H1 (cell line): ENCODE measurements at regions not wholly inside any gene's neighbourhood (a gene's known extent, or its start where the extent isn't known, plus 50 kb on each side); places are given as distances from the start of the nearest gene placed in this dataset.

Experiments used
- CTCF ChIA-PET: fragments of 300-600 bp; sonication (Branson Sonifier 250); formaldehyde crosslinking; loops from one replicate; lab custom pipeline; 2021; ENCODE audit not compliant: partially characterized antibody; lab: Charles Lee
- POLR2A ChIA-PET: fragments of 300-600 bp; sonication (Branson Sonifier 250); formaldehyde crosslinking; loops from one replicate; lab custom pipeline; 2021; ENCODE audit warnings: inconsistent platforms; ENCODE audit not compliant: partially characterized antibody; lab: Charles Lee
- DNase-seq, 2 experiments: peaks; one replicate each; pipeline versions ENCODE4 v3.0.0 to v3.0.0-alpha.2; 2010 to 2022; ENCODE audit warnings: low spot score in 2 of 2, low read depth in 1 of 2, mixed read lengths in 1 of 2
- FAIRE-seq: peaks from 2 replicates; lab custom pipeline; 2011; peaks lifted over from hg19 to GRCh38; lab: Jason Lieb, UNC
- H2AFZ ChIP-seq: 2 replicates; pipeline ENCODE4 v1.8.1; 2012; ENCODE audit warnings: low read length, inconsistent platforms
- H2AK5ac ChIP-seq: 2 replicates; pipeline ENCODE4 v1.6.1; 2013; ENCODE audit warnings: low read depth, low read length
- H2BK120ac ChIP-seq: replicated peaks from 2 replicates; pipeline ENCODE3; 2013; ENCODE audit warnings: low read depth, low read length, inconsistent platforms
- H2BK12ac ChIP-seq: 2 replicates; pipeline ENCODE4 v1.6.1; 2013; ENCODE audit warnings: low read depth, low read length
- H2BK15ac ChIP-seq: 2 replicates; pipeline ENCODE4 v1.6.1; 2013; ENCODE audit warnings: low read length
- H2BK20ac ChIP-seq: 2 replicates; pipeline ENCODE4 v1.6.1; 2013; ENCODE audit warnings: low read length
- H2BK5ac ChIP-seq: 2 replicates; pipeline ENCODE4 v1.6.1; 2013; ENCODE audit warnings: low read depth, low read length
- H3K14ac ChIP-seq: 2 replicates; pipeline ENCODE4 v1.6.1; 2013; ENCODE audit warnings: inconsistent platforms; ENCODE audit not compliant: insufficient read length
- H3K18ac ChIP-seq: 2 replicates; pipeline ENCODE4 v1.6.1; 2013; ENCODE audit warnings: low read length; ENCODE audit errors: extremely low read depth
- H3K23ac ChIP-seq: 2 replicates; pipeline ENCODE4 v1.6.1; 2013; ENCODE audit warnings: inconsistent platforms; ENCODE audit not compliant: insufficient read length
- H3K23me2 ChIP-seq: 2 replicates; pipeline ENCODE4 v1.6.1; 2013; ENCODE audit warnings: low read depth, low read length
- H3K27ac ChIP-seq: 2 replicates; pipeline ENCODE4 v1.6.1; 2011; ENCODE audit warnings: low read depth, low read length, inconsistent platforms
- H3K27me3 ChIP-seq, 4 experiments: replicated peaks in 1 of 4; 1 replicate in 1 of 4; 2 replicates in 3 of 4; pipeline versions ENCODE4 v1.6.1 to v1.8.1; 2011 to 2013; ENCODE audit warnings: low read length in 3 of 4, mild to moderate bottlenecking in 3 of 4, inconsistent platforms in 2 of 4, mixed read lengths in 2 of 4, moderate library complexity in 1 of 4; ENCODE audit not compliant: control insufficient read depth in 3 of 4, insufficient read depth in 3 of 4; ENCODE audit errors: extremely low read depth in 1 of 4
- H3K36me3 ChIP-seq, 4 experiments: 2 replicates each; pipeline versions ENCODE4 v1.6.1 to v1.8.1; 2011 to 2013; ENCODE audit warnings: mild to moderate bottlenecking in 4 of 4, low read length in 3 of 4, moderate library complexity in 2 of 4, control low read depth in 1 of 4, inconsistent platforms in 1 of 4; ENCODE audit not compliant: insufficient read depth in 4 of 4, control insufficient read depth in 2 of 4
- H3K4ac ChIP-seq: replicated peaks from 2 replicates; pipeline ENCODE3; 2013; ENCODE audit warnings: low read length, low read depth, mixed read lengths, inconsistent platforms; ENCODE audit not compliant: insufficient read length
- H3K4me1 ChIP-seq, 4 experiments: replicated peaks in 1 of 4; 1 replicate in 1 of 4; 2 replicates in 3 of 4; pipeline versions ENCODE4 v1.6.1 to v1.8.1; 2011 to 2013; ENCODE audit warnings: low read length in 3 of 4, inconsistent platforms in 2 of 4, mixed read lengths in 1 of 4; ENCODE audit not compliant: insufficient read depth in 4 of 4, control insufficient read depth in 3 of 4
- H3K4me2 ChIP-seq, 2 experiments: 2 replicates each; pipeline versions ENCODE4 v1.6.1 to v1.8.1; 2011 to 2013; ENCODE audit warnings: low read depth in 2 of 2, low read length in 2 of 2, control low read depth in 1 of 2, inconsistent platforms in 1 of 2, mild to moderate bottlenecking in 1 of 2; ENCODE audit not compliant: insufficient read depth in 1 of 2
- H3K4me3 ChIP-seq, 4 experiments: fragments of 200-600, 300-600 bp in 1 of 4; sonication (generic), shearing (Covaris generic), sonication (Bioruptor Twin) in 1 of 4; 2 replicates each; pipeline versions ENCODE4 v1.5.1 to v1.8.1; 2011 to 2016; ENCODE audit warnings: low read length in 4 of 4, low read depth in 3 of 4, control low read depth in 2 of 4, inconsistent platforms in 2 of 4, mild to moderate bottlenecking in 2 of 4, mixed read lengths in 1 of 4, moderate library complexity in 1 of 4; ENCODE audit not compliant: insufficient read depth in 2 of 4; ENCODE audit errors: extremely low read depth in 1 of 4
- H3K56ac ChIP-seq: replicated peaks from 2 replicates; pipeline ENCODE3; 2013; ENCODE audit warnings: low read depth, mild to moderate bottlenecking, mixed read lengths, low read length, inconsistent platforms; ENCODE audit not compliant: insufficient read length
- H3K79me1 ChIP-seq: 2 replicates; pipeline ENCODE4 v1.6.1; 2013; ENCODE audit warnings: low read depth, low read length, control low read depth
- H3K79me2 ChIP-seq, 2 experiments: 2 replicates each; pipeline versions ENCODE4 v1.6.1 to v1.8.1; 2012 to 2013; ENCODE audit warnings: low read length in 2 of 2, mild to moderate bottlenecking in 2 of 2, inconsistent platforms in 1 of 2; ENCODE audit not compliant: insufficient read depth in 2 of 2, control insufficient read depth in 1 of 2
- H3K9ac ChIP-seq, 4 experiments: replicated peaks in 1 of 4; 1 replicate in 1 of 4; 2 replicates in 3 of 4; pipeline versions ENCODE4 v1.6.1 to v1.8.1; 2011 to 2013; ENCODE audit warnings: low read depth in 3 of 4, low read length in 3 of 4, control low read depth in 2 of 4, mild to moderate bottlenecking in 2 of 4, moderate library complexity in 2 of 4, inconsistent platforms in 1 of 4; ENCODE audit errors: extremely low read depth in 1 of 4
- H3K9me3 ChIP-seq, 2 experiments: 2 replicates each; pipeline versions ENCODE4 v1.6.1 to v1.8.1; 2012 to 2013; ENCODE audit warnings: mild to moderate bottlenecking in 2 of 2, moderate library complexity in 2 of 2, control low read depth in 1 of 2, inconsistent platforms in 1 of 2, low read depth in 1 of 2, low read length in 1 of 2, mixed read lengths in 1 of 2; ENCODE audit not compliant: insufficient read depth in 2 of 2
- H4K20me1 ChIP-seq, 2 experiments: replicated peaks in 1 of 2; 2 replicates each; pipeline versions ENCODE3 to v1.8.1; 2011 to 2013; ENCODE audit warnings: inconsistent platforms in 2 of 2, low read length in 2 of 2, mild to moderate bottlenecking in 1 of 2; ENCODE audit not compliant: insufficient read depth in 2 of 2, control insufficient read depth in 1 of 2
- H4K5ac ChIP-seq: 2 replicates; pipeline ENCODE4 v1.6.1; 2013; ENCODE audit warnings: low read length, low read depth, mixed read lengths, inconsistent platforms; ENCODE audit not compliant: insufficient read length
- H4K8ac ChIP-seq: 2 replicates; pipeline ENCODE4 v1.8.0; 2013; ENCODE audit warnings: mild to moderate bottlenecking, moderate library complexity, low read length, inconsistent platforms; ENCODE audit not compliant: insufficient read depth; ENCODE audit errors: extremely low read depth
- H4K91ac ChIP-seq: replicated peaks from 2 replicates; pipeline ENCODE3; 2013; ENCODE audit warnings: low read length, mixed read lengths, inconsistent platforms; ENCODE audit not compliant: insufficient read length
- CEBPB ChIP-seq: IDR thresholded peaks from 2 replicates; pipeline ENCODE4 v1.6.1; 2012; ENCODE audit warnings: low read depth, low read length
- CTCF ChIP-seq, 3 experiments: IDR thresholded peaks; 1 replicate in 2 of 3; 2 replicates in 1 of 3; pipeline versions ENCODE4 v1.5.1 to v1.6.1; 2011; ENCODE audit warnings: low read length in 3 of 3, mild to moderate bottlenecking in 3 of 3, inconsistent platforms in 2 of 3, low read depth in 1 of 3, moderate library complexity in 1 of 3; ENCODE audit not compliant: insufficient read depth in 1 of 3; ENCODE audit errors: control extremely low read depth in 1 of 3
- HDAC6 ChIP-seq: IDR thresholded peaks from one replicate; pipeline ENCODE4 v1.7.1; 2012; ENCODE audit warnings: low read depth, mild to moderate bottlenecking, inconsistent platforms, low read length, moderate library complexity
- KDM5A ChIP-seq: fragments of 200-600 bp; IDR thresholded peaks from 2 replicates; pipeline ENCODE4 v1.7.1; 2012; ENCODE audit warnings: mild to moderate bottlenecking, low read length, inconsistent platforms, mixed read lengths
- MAX ChIP-seq: IDR thresholded peaks from 2 replicates; pipeline ENCODE4 v1.6.1; 2012; ENCODE audit warnings: inconsistent platforms
- NANOG ChIP-seq: IDR thresholded peaks from 2 replicates; pipeline ENCODE4 v1.6.1; 2011; ENCODE audit warnings: low read length, low read depth, mild to moderate bottlenecking, inconsistent platforms; ENCODE audit not compliant: insufficient read depth, poor library complexity, severe bottlenecking
- POU5F1 ChIP-seq: IDR thresholded peaks from 2 replicates; pipeline ENCODE4 v1.6.1; 2011; ENCODE audit warnings: low read depth, mild to moderate bottlenecking, low read length, moderate library complexity
- RNF2 ChIP-seq: fragments of 200-900, 300-1000 bp; sonication (generic); IDR thresholded peaks from 2 replicates; pipeline ENCODE4 v1.7.1; 2016; ENCODE audit warnings: borderline replicate concordance, low read depth, mild to moderate bottlenecking, antibody characterized with exemption, low read length; ENCODE audit not compliant: poor library complexity, severe bottlenecking; ENCODE audit errors: missing control alignments
- RXRA ChIP-seq: IDR thresholded peaks from 2 replicates; pipeline ENCODE4 v1.6.1; 2011; ENCODE audit warnings: low read depth, mild to moderate bottlenecking, low read length, moderate library complexity; ENCODE audit not compliant: insufficient read depth
- SIN3A ChIP-seq, 2 experiments: IDR thresholded peaks in 1 of 2; conservative IDR thresholded peaks in 1 of 2; 2 replicates each; pipeline ENCODE4 v1.6.1; 2011 to 2012; ENCODE audit warnings: low read length in 2 of 2, improper control_type of control experiment in 1 of 2, low read depth in 1 of 2, mild to moderate bottlenecking in 1 of 2
- TBP ChIP-seq: IDR thresholded peaks from 2 replicates; pipeline ENCODE4 v1.6.1; 2011; ENCODE audit warnings: low read depth, low read length, improper control_type of control experiment
- TEAD4 ChIP-seq: IDR thresholded peaks from 2 replicates; pipeline ENCODE4 v1.6.1; 2012; ENCODE audit warnings: low read depth, low read length, inconsistent platforms, mixed read lengths
- WGBS, 2 experiments: shearing (Covaris generic) in 1 of 2; methylation state at CpG; one replicate each; pipeline versions ENCODE4 v1.1.6 to v1.1.7; 2013 to 2015; ENCODE audit warnings: low lambda C conversion rate in 2 of 2, mixed read lengths in 2 of 2, inconsistent platforms in 1 of 2, low coverage in 1 of 2, missing lambda C conversion rate in 1 of 2; ENCODE audit not compliant: insufficient replicate concordance in 2 of 2, insufficient coverage in 1 of 2, insufficient read length in 1 of 2; ENCODE audit errors: extremely low coverage in 1 of 2, missing lambda C conversion rate in 1 of 2; 5-methylcytosine and 5-hydroxymethylcytosine counted together

- Histone ChIP-seq H3K14ac (no peak overlapping the region), H3K4me3 (no peak overlapping the region), H4K8ac (no peak overlapping the region), H4K20me1 (no peaks in the 10 kb centered on the region), H3K4ac (no peak overlapping the region), H4K91ac (no peak overlapping the region), H3K56ac (no peak overlapping the region), H3K23ac (no peak overlapping the region), H3K4me2 (no peak overlapping the region), H3K79me2 (no peaks in the 10 kb centered on the region), H3K36me3 (no peaks in the 10 kb centered on the region), H2BK20ac (no peak overlapping the region), H2BK5ac (no peak overlapping the region), H3K27ac (no peak overlapping the region), H3K4me1 (no peaks in the 10 kb centered on the region), H2BK120ac (no peak overlapping the region), H3K9me3 (peaks cover 0 to 7% of the 10 kb centered on the region in 2 experiments; a peak in 1 of 4 replicates), H3K9ac (no peak overlapping the region), H2AFZ (no peak overlapping the region), H4K5ac (no peak overlapping the region), H3K23me2 (no peaks in the 10 kb centered on the region; the same call in 1 of the 2 replicates), H3K27me3 (no peaks in the 10 kb centered on the region), H3K18ac (no peak overlapping the region), H2AK5ac (no peak overlapping the region), H2BK15ac (no peak overlapping the region), H2BK12ac (no peak overlapping the region), H3K79me1 (no peaks in the 10 kb centered on the region)
- no peak for FAIRE-seq
- CTCF ChIA-PET = no interaction called here
- WGBS, 2 experiments = 93% methylated on average over 1 of the region's 1 CpG; no CpG with 5 or more reads in 1 of the 2 experiments
- DNase-seq = no peak
- POLR2A ChIA-PET = no interaction called here
- TF ChIP-seq KDM5A (no peak), RXRA (no peak), SIN3A (conservative IDR thresholded peaks at IDR 0.05 in 1 of 2, IDR thresholded peaks at IDR 0.05 in 1 of 2; ENCODE audit: low read depth in 1 of 2, low read length in 2 of 2) (no peak), TEAD4 (no peak), CTCF (IDR thresholded peaks at IDR 0.05; ENCODE audit: control extremely low read depth in 1 of 3, insufficient read depth in 1 of 3, low read depth in 1 of 3, low read length in 3 of 3) (no peak), NANOG (no peak), CEBPB (no peak), HDAC6 (no peak), MAX (no peak), TBP (no peak), POU5F1 (no peak), RNF2 (no peak)
Observed at GRCh38 chr5:44887722-44888121, 79.0 kb downstream of the MRPS30 start.
